ENCODE measurements at regions not wholly inside any gene's neighbourhood (a gene's known extent, or its start where the extent isn't known, plus 50 kb on each side); places are given as distances from the start of the nearest gene placed in this dataset.

- no peaks in the 10 kb centered on the region for H3K4me1 ChIP-seq (ENCODE audit: insufficient read depth, low read length)
- H3K79me2 ChIP-seq (ENCODE audit: insufficient read depth, low read length): no peaks in the 10 kb centered on the region
- H3K27ac ChIP-seq (ENCODE audit: low read depth, low read length): no peak overlapping the region
- Mint-ChIP-seq H3K27ac (ENCODE audit: unreplicated experiment) (peak overlapping the region; percentile 84), H3K4me1 (ENCODE audit: low read depth, unreplicated experiment) (peaks cover under 1% of the 10 kb centered on the region), H3K4me3 (ENCODE audit: unreplicated experiment) (no peak overlapping the region), H3K36me3 (ENCODE audit: low read depth, unreplicated experiment) (peaks cover 2% of the 10 kb centered on the region), H3K9me3 (ENCODE audit: unreplicated experiment) (no peaks in the 10 kb centered on the region), H3K27me3 (ENCODE audit: low read depth, unreplicated experiment) (no peaks in the 10 kb centered on the region)
- H3K27me3 ChIP-seq (ENCODE audit: insufficient read depth, low read length): no peaks in the 10 kb centered on the region
- no peak overlapping the region for H3K4me3 ChIP-seq (ENCODE audit: insufficient read depth, low read depth, low read length)
- no peak overlapping the region for H2AFZ ChIP-seq (ENCODE audit: low read depth, low read length)
- no peaks in the 10 kb centered on the region for H3K9me3 ChIP-seq (ENCODE audit: insufficient read depth, low read depth, low read length)
- H3K36me3 ChIP-seq (ENCODE audit: insufficient read depth, low read length): no peaks in the 10 kb centered on the region
- DNase-seq (ENCODE audit: low read depth): no peak
- no peak overlapping the region for H3K9ac ChIP-seq (ENCODE audit: low read length)
- no peak overlapping the region for H3K4me2 ChIP-seq (ENCODE audit: low read length)
- FAIRE-seq: no peak
- no peak for TF ChIP-seq EZH2 (IDR thresholded peaks at IDR 0.05; ENCODE audit: insufficient read depth, low read length)
- TF ChIP-seq, protein P1, sequence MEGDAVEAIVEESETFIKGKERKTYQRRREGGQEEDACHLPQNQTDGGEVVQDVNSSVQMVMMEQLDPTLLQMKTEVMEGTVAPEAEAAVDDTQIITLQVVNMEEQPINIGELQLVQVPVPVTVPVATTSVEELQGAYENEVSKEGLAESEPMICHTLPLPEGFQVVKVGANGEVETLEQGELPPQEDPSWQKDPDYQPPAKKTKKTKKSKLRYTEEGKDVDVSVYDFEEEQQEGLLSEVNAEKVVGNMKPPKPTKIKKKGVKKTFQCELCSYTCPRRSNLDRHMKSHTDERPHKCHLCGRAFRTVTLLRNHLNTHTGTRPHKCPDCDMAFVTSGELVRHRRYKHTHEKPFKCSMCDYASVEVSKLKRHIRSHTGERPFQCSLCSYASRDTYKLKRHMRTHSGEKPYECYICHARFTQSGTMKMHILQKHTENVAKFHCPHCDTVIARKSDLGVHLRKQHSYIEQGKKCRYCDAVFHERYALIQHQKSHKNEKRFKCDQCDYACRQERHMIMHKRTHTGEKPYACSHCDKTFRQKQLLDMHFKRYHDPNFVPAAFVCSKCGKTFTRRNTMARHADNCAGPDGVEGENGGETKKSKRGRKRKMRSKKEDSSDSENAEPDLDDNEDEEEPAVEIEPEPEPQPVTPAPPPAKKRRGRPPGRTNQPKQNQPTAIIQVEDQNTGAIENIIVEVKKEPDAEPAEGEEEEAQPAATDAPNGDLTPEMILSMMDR (IDR thresholded peaks at IDR 0.05; ENCODE audit: insufficient read depth, low read depth, low read length): no peak
- no peaks in the 10 kb centered on the region for H4K20me1 ChIP-seq (ENCODE audit: insufficient read depth, low read length)
Measured at GRCh38 chr14:32021341-32021740, 55.8 kb upstream of the ARHGAP5 start.

DNA sequence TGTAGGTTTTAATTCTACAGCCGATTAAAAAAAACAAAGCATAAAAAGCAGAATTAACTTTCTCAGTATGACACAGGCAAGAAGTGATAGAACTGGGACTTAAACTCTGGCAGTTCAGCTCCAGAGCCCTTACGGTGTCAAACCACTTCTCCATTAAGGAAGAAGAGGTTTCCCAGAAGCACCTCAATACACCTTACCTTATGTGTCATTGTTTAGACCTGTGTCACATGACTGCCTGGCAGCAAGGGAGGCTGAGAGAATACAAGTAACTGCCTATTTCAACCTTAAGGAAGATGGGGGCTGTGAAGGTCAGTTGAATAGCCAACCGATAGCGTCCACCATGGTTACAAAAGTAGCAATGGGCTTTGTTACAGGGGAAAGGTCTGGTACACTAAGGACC lies 54.6 kb upstream of the ARHGAP5 start:
- Histone ChIP-seq H2AFZ (ENCODE audit: low read depth, low read length) (no peak overlapping the region), H3K4me1 (ENCODE audit: insufficient read depth, low read length) (peaks cover 2% of the 10 kb centered on the region), H3K9ac (ENCODE audit: low read length) (no peak overlapping the region), H3K9me3 (ENCODE audit: insufficient read depth, low read depth, low read length) (no peaks in the 10 kb centered on the region), H3K27ac (ENCODE audit: low read depth, low read length) (no peak overlapping the region), H4K20me1 (ENCODE audit: insufficient read depth, low read length) (no peaks in the 10 kb centered on the region), H3K36me3 (ENCODE audit: insufficient read depth, low read length) (no peaks in the 10 kb centered on the region), H3K4me2 (ENCODE audit: low read length) (no peak overlapping the region), H3K27me3 (ENCODE audit: insufficient read depth, low read length) (no peaks in the 10 kb centered on the region), H3K4me3 (ENCODE audit: insufficient read depth, low read depth, low read length) (no peak overlapping the region), H3K79me2 (ENCODE audit: insufficient read depth, low read length) (no peaks in the 10 kb centered on the region)
- Mint-ChIP-seq H3K4me1 (ENCODE audit: low read depth, unreplicated experiment) (no peaks in the 10 kb centered on the region), H3K9me3 (ENCODE audit: unreplicated experiment) (no peaks in the 10 kb centered on the region), H3K27ac (ENCODE audit: unreplicated experiment) (no peak overlapping the region), H3K36me3 (ENCODE audit: low read depth, unreplicated experiment) (peaks cover 2% of the 10 kb centered on the region), H3K4me3 (ENCODE audit: unreplicated experiment) (no peak overlapping the region), H3K27me3 (ENCODE audit: low read depth, unreplicated experiment) (no peaks in the 10 kb centered on the region)
- no peak for TF ChIP-seq EZH2 (IDR thresholded peaks at IDR 0.05; ENCODE audit: insufficient read depth, low read length)
- TF ChIP-seq, protein P1 (IDR thresholded peaks at IDR 0.05; ENCODE audit: insufficient read depth, low read depth, low read length): no peak
- no peak for DNase-seq (ENCODE audit: low read depth)
- no peak for FAIRE-seq

DNA sequence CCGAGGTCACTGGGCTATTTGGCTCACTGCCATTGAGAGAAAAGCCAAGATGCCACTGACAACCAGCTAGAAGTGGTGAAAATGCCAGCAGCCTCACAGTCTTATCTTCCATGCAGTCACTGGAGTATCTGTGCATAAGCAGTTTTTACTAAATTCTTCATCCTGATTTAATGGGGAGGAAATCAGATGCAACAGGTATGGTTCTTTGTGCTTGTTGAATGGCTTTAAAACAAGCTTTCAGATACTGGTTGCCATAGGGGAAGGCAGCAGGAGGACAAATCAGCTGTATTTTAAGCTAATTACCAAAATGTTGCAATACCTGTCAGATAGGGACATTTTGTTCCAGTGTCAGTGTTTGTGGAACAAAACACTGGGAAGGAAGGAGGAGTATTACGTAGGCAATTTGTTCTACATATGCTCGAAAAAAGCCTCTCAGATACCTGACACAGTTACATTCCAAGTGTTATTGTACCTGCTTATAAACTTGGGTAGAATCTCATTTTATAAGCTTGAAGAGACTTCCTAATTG lies 54.1 kb upstream of the ARHGAP5 start:
- FAIRE-seq: no peak
- no peak overlapping the region for H2AFZ ChIP-seq (ENCODE audit: low read depth, low read length)

More for the DNA sequence above, 54.1 kb upstream of the ARHGAP5 start:
- Histone ChIP-seq H4K20me1 (ENCODE audit: insufficient read depth, low read length) (no peaks in the 10 kb centered on the region), H3K36me3 (ENCODE audit: insufficient read depth, low read length) (no peaks in the 10 kb centered on the region), H3K4me3 (ENCODE audit: insufficient read depth, low read depth, low read length) (no peak overlapping the region), H3K27me3 (ENCODE audit: insufficient read depth, low read length) (no peaks in the 10 kb centered on the region), H3K4me1 (ENCODE audit: insufficient read depth, low read length) (peaks cover 3% of the 10 kb centered on the region), H3K9me3 (ENCODE audit: insufficient read depth, low read depth, low read length) (no peaks in the 10 kb centered on the region), H3K79me2 (ENCODE audit: insufficient read depth, low read length) (no peaks in the 10 kb centered on the region), H3K4me2 (ENCODE audit: low read length) (no peak overlapping the region), H3K9ac (ENCODE audit: low read length) (no peak overlapping the region), H3K27ac (ENCODE audit: low read depth, low read length) (no peak overlapping the region)
- Mint-ChIP-seq H3K4me1 (ENCODE audit: low read depth, unreplicated experiment) (no peaks in the 10 kb centered on the region), H3K36me3 (ENCODE audit: low read depth, unreplicated experiment) (peaks cover 2% of the 10 kb centered on the region), H3K4me3 (ENCODE audit: unreplicated experiment) (no peak overlapping the region), H3K9me3 (ENCODE audit: unreplicated experiment) (no peaks in the 10 kb centered on the region), H3K27me3 (ENCODE audit: low read depth, unreplicated experiment) (no peaks in the 10 kb centered on the region), H3K27ac (ENCODE audit: unreplicated experiment) (no peak overlapping the region)
- no peak for DNase-seq (ENCODE audit: low read depth)
- TF ChIP-seq, protein P1 (IDR thresholded peaks at IDR 0.05; ENCODE audit: insufficient read depth, low read depth, low read length): no peak
- TF ChIP-seq EZH2 (IDR thresholded peaks at IDR 0.05; ENCODE audit: insufficient read depth, low read length): no peak
